ENCODE measurements at regions not wholly inside any gene's neighbourhood (a gene's known extent, or its start where the extent isn't known, plus 50 kb on each side); places are given as distances from the start of the nearest gene placed in this dataset.

GRCh38 chr10:76647301-76647700 is 990.3 kb downstream of the KCNMA1 start:
- TF ChIP-seq TEAD4 (IDR thresholded peaks at IDR 0.05) (no peak), TAF1 (IDR thresholded peaks at IDR 0.05; ENCODE audit: low read depth) (no peak), EP300 (IDR thresholded peaks at IDR 0.05; ENCODE audit: borderline replicate concordance) (no peak), TCF12 (IDR thresholded peaks at IDR 0.05; ENCODE audit: low read depth) (no peak), REST (IDR thresholded peaks at IDR 0.05; ENCODE audit: low read depth) (no peak), CREB1 (IDR thresholded peaks at IDR 0.05; ENCODE audit: low read depth) (no peak), ZBTB7A (IDR thresholded peaks at IDR 0.05; ENCODE audit: low read depth) (no peak), RAD21 (IDR thresholded peaks at IDR 0.05; ENCODE audit: low read depth) (no peak), YY1 (IDR thresholded peaks at IDR 0.05; ENCODE audit: low read depth) (no peak), USF1 (IDR thresholded peaks at IDR 0.05) (no peak), NFIC (IDR thresholded peaks at IDR 0.05) (no peak), FOXM1 (IDR thresholded peaks at IDR 0.05; ENCODE audit: borderline replicate concordance, low read depth) (no peak), MAX (IDR thresholded peaks at IDR 0.05) (no peak), CEBPB (IDR thresholded peaks at IDR 0.05) (no peak), EGR1 (IDR thresholded peaks at IDR 0.05) (no peak)

GRCh38 chr10:76645341-76645740 is 992.3 kb downstream of the KCNMA1 start:
- TF ChIP-seq REST (IDR thresholded peaks at IDR 0.05; ENCODE audit: low read depth) (no peak), EGR1 (IDR thresholded peaks at IDR 0.05) (no peak), RAD21 (IDR thresholded peaks at IDR 0.05; ENCODE audit: low read depth) (no peak), USF1 (IDR thresholded peaks at IDR 0.05) (no peak), FOXM1 (IDR thresholded peaks at IDR 0.05; ENCODE audit: borderline replicate concordance, low read depth) (no peak), TAF1 (IDR thresholded peaks at IDR 0.05; ENCODE audit: low read depth) (no peak), EP300 (IDR thresholded peaks at IDR 0.05; ENCODE audit: borderline replicate concordance) (no peak)

GRCh38 chr10:76644476-76644875 is 993.1 kb downstream of the KCNMA1 start:
- TF ChIP-seq RAD21 (IDR thresholded peaks at IDR 0.05; ENCODE audit: low read depth): no peak
- no peak for TF ChIP-seq NFIC (IDR thresholded peaks at IDR 0.05)
- no peak for TF ChIP-seq CREB1 (IDR thresholded peaks at IDR 0.05; ENCODE audit: low read depth)

DNA sequence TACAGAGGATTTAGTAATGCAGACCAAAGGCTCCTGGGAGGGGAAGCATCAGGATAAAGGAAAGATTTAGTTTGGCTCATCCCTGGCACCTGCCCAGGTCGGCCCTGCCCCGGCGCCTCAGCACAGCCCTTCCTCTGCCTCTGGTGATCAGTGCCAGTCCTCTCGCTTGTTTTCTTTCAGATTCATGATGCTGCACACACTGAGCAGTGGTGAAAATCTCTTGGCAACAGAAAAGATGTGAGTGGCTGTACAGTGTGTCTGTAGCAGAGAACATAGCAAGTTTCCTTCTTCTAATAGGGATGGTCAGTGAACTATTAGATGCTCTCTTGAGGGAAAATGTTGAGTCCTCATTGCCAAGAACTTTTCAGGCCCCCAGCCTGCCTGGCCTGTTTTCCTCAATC is 994.1 kb downstream of the KCNMA1 start:
- TF ChIP-seq REST (IDR thresholded peaks at IDR 0.05; ENCODE audit: low read depth) (no peak), ZBTB7A (IDR thresholded peaks at IDR 0.05; ENCODE audit: low read depth) (no peak), NFIC (IDR thresholded peaks at IDR 0.05) (no peak), TAF1 (IDR thresholded peaks at IDR 0.05; ENCODE audit: low read depth) (no peak), FOXM1 (IDR thresholded peaks at IDR 0.05; ENCODE audit: borderline replicate concordance, low read depth) (no peak), YY1 (IDR thresholded peaks at IDR 0.05; ENCODE audit: low read depth) (no peak), MAX (IDR thresholded peaks at IDR 0.05) (no peak), EP300 (IDR thresholded peaks at IDR 0.05; ENCODE audit: borderline replicate concordance) (no peak), EGR1 (IDR thresholded peaks at IDR 0.05) (no peak), RAD21 (IDR thresholded peaks at IDR 0.05; ENCODE audit: low read depth) (no peak), CREB1 (IDR thresholded peaks at IDR 0.05; ENCODE audit: low read depth) (no peak), TCF12 (IDR thresholded peaks at IDR 0.05; ENCODE audit: low read depth) (no peak)

DNA sequence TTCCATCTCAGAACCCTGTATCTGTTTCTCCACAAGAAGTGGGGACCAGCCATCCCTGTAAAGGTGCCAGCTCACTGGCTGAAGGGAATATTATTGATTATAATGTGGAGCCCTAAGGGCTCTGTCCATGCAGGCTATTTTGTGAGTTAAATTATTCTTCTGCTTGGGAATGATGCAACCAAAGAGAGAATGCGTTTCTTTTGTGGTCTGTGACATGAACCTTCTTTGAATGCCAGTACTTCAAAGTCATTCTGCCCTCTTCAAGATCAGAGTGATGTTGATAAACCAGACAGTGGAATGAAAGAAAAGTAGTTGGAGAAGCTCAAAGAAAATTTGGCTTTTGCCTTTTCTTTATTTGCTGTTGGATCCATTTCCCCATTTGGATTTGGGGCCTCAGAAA is 995.2 kb downstream of the KCNMA1 start:
- TF ChIP-seq CEBPB (IDR thresholded peaks at IDR 0.05) (no peak), CREB1 (IDR thresholded peaks at IDR 0.05; ENCODE audit: low read depth) (no peak), RAD21 (IDR thresholded peaks at IDR 0.05; ENCODE audit: low read depth) (no peak), EGR1 (IDR thresholded peaks at IDR 0.05) (no peak), ZBTB7A (IDR thresholded peaks at IDR 0.05; ENCODE audit: low read depth) (no peak), TAF1 (IDR thresholded peaks at IDR 0.05; ENCODE audit: low read depth) (no peak), EP300 (IDR thresholded peaks at IDR 0.05; ENCODE audit: borderline replicate concordance) (no peak), FOXM1 (IDR thresholded peaks at IDR 0.05; ENCODE audit: borderline replicate concordance, low read depth) (no peak), REST (IDR thresholded peaks at IDR 0.05; ENCODE audit: low read depth) (no peak), YY1 (IDR thresholded peaks at IDR 0.05; ENCODE audit: low read depth) (no peak), TCF12 (IDR thresholded peaks at IDR 0.05; ENCODE audit: low read depth) (no peak), TEAD4 (IDR thresholded peaks at IDR 0.05) (no peak)

All from Ishikawa (cell line).